ENCODE measurements at regions not wholly inside any gene's neighbourhood (a gene's known extent, or its start where the extent isn't known, plus 50 kb on each side); places are given as distances from the start of the nearest gene placed in this dataset.

DNA sequence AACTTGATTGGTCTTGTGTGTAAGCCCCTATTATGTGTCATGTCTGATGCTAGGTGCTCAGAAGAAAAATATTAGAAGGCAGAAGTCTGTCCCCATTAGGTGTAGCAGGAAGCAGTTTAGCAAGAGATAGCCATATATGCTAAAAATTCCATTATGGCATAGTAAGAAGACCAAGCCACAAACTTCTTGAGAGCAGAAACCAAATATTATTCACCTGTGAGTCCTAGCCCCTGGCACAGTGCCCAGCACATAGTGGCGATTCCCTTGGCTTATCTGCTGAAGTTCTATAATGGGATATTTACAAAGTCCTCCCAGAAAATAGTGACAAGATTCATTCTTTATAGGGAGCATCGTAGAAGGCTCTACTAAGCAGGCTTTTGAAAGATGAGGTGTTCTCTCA is 174.4 kb downstream of the RAB28 start:
- intact Hi-C loops (cut with micrococcal nuclease; ENCODE audit: unreplicated experiment), result no loop called here
- no peak for DNase-seq (ENCODE audit: low spot score)
- no peaks in the 10 kb centered on the region for H3K9me3 ChIP-seq (ENCODE audit: low read depth, low read length, poor library complexity, severe bottlenecking)
- no peak overlapping the region for H3K27ac ChIP-seq (ENCODE audit: low read depth, low read length, poor library complexity, severe bottlenecking)
- CTCF ChIA-PET, result no interaction called here
- no peaks in the 10 kb centered on the region for H3K27me3 ChIP-seq (replicated peaks; ENCODE audit: insufficient read depth, low read depth, low read length, poor library complexity)
- no peaks in the 10 kb centered on the region for H3K36me3 ChIP-seq (ENCODE audit: insufficient read depth, low read length, poor library complexity, severe bottlenecking)
- H3K4me1 ChIP-seq (ENCODE audit: insufficient read depth, low read length, poor library complexity, severe bottlenecking), result peaks cover 3% of the 10 kb centered on the region
- TF ChIP-seq, protein P1, sequence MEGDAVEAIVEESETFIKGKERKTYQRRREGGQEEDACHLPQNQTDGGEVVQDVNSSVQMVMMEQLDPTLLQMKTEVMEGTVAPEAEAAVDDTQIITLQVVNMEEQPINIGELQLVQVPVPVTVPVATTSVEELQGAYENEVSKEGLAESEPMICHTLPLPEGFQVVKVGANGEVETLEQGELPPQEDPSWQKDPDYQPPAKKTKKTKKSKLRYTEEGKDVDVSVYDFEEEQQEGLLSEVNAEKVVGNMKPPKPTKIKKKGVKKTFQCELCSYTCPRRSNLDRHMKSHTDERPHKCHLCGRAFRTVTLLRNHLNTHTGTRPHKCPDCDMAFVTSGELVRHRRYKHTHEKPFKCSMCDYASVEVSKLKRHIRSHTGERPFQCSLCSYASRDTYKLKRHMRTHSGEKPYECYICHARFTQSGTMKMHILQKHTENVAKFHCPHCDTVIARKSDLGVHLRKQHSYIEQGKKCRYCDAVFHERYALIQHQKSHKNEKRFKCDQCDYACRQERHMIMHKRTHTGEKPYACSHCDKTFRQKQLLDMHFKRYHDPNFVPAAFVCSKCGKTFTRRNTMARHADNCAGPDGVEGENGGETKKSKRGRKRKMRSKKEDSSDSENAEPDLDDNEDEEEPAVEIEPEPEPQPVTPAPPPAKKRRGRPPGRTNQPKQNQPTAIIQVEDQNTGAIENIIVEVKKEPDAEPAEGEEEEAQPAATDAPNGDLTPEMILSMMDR (conservative IDR thresholded peaks at IDR 0.05; ENCODE audit: low read depth, low read length), result no peak
- no peak for TF ChIP-seq EZH2 (IDR thresholded peaks at IDR 0.05; ENCODE audit: borderline replicate concordance, low read depth, low read length, poor library complexity, severe bottlenecking)
- POLR2A ChIA-PET (ENCODE audit: low non-redundant PET), result no interaction called here
- no peak overlapping the region for H3K4me3 ChIP-seq (ENCODE audit: low read depth, low read length, poor library complexity, severe bottlenecking)
- BruUV-seq (replicated peaks), result no TSS peak

DNA sequence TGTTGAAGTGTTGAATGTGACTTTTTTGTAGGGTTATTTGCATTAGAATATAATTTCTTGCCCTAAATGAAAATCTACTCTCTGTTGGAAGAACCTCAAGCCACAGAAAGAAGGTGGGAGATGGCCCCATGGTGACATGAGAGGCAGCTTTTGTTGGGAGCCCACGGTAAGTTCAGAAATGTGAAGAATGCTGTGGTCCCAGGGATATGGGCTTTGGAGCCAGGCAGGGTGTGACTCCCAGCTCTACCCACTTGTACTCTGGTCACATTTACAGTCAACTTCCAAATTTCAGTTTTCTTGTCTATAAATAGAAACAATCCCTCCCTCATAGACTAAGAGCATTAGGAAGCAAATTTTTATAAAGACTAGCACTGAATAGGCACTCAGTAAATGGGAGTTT is 177.8 kb downstream of the RAB28 start:
- ChIA-PET POLR2A (ENCODE audit: low non-redundant PET) (no interaction called here), CTCF (no interaction called here)
- Histone ChIP-seq H3K36me3 (ENCODE audit: insufficient read depth, low read length, poor library complexity, severe bottlenecking) (no peaks in the 10 kb centered on the region), H3K9me3 (ENCODE audit: low read depth, low read length, poor library complexity, severe bottlenecking) (no peaks in the 10 kb centered on the region), H3K27me3 (replicated peaks; ENCODE audit: insufficient read depth, low read depth, low read length, poor library complexity) (no peaks in the 10 kb centered on the region), H3K27ac (ENCODE audit: low read depth, low read length, poor library complexity, severe bottlenecking) (no peak overlapping the region), H3K4me1 (ENCODE audit: insufficient read depth, low read length, poor library complexity, severe bottlenecking) (peaks cover 3% of the 10 kb centered on the region), H3K4me3 (ENCODE audit: low read depth, low read length, poor library complexity, severe bottlenecking) (no peak overlapping the region)
- TF ChIP-seq EZH2 (IDR thresholded peaks at IDR 0.05; ENCODE audit: borderline replicate concordance, low read depth, low read length, poor library complexity, severe bottlenecking), result no peak
- TF ChIP-seq, protein P1 (conservative IDR thresholded peaks at IDR 0.05; ENCODE audit: low read depth, low read length), result no peak
- no TSS peak for BruUV-seq (replicated peaks)
- intact Hi-C loops (cut with micrococcal nuclease; ENCODE audit: unreplicated experiment), result no loop called here
- DNase-seq (ENCODE audit: low spot score), result peak; percentile 19

DNA sequence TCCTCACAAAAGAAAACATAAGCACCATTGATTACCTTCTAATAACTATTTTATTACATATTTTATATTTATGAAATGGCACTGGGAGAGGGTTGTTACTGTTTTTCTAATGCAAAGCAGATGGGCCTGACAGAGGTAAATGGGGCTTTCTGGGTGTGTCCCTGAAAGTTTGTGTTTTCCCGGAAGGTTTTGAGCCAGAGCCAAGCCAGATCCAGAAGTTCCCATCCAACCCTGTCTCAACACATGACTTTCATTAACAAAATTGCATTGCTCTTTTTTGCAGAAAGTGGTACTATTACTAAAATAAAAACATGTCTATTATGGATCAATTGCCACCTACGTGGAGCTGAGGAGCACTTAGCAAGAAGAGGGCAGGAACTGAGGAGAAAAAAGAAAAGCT is 181.3 kb downstream of the RAB28 start:
- ChIA-PET CTCF (no interaction called here), POLR2A (ENCODE audit: low non-redundant PET) (no interaction called here)
- no peak for DNase-seq (ENCODE audit: low spot score)

More for the DNA sequence above, 181.3 kb downstream of the RAB28 start:
- intact Hi-C loops (cut with micrococcal nuclease; ENCODE audit: unreplicated experiment), result no loop called here
- Histone ChIP-seq H3K27me3 (replicated peaks; ENCODE audit: insufficient read depth, low read depth, low read length, poor library complexity) (no peaks in the 10 kb centered on the region), H3K9me3 (ENCODE audit: low read depth, low read length, poor library complexity, severe bottlenecking) (no peaks in the 10 kb centered on the region), H3K27ac (ENCODE audit: low read depth, low read length, poor library complexity, severe bottlenecking) (no peak overlapping the region), H3K36me3 (ENCODE audit: insufficient read depth, low read length, poor library complexity, severe bottlenecking) (no peaks in the 10 kb centered on the region), H3K4me1 (ENCODE audit: insufficient read depth, low read length, poor library complexity, severe bottlenecking) (peaks cover 3% of the 10 kb centered on the region), H3K4me3 (ENCODE audit: low read depth, low read length, poor library complexity, severe bottlenecking) (no peak overlapping the region)
- no peak for TF ChIP-seq EZH2 (IDR thresholded peaks at IDR 0.05; ENCODE audit: borderline replicate concordance, low read depth, low read length, poor library complexity, severe bottlenecking)
- TF ChIP-seq, protein P1 (conservative IDR thresholded peaks at IDR 0.05; ENCODE audit: low read depth, low read length), result no peak
- BruUV-seq (replicated peaks), result no TSS peak

All from A673 (cell line).